ACC112 (cell line): ENCODE measurements at regions not wholly inside any gene's neighbourhood (a gene's known extent, or its start where the extent isn't known, plus 50 kb on each side); places are given as distances from the start of the nearest gene placed in this dataset.
"Not testable (repeated sequence)": the region's sequence is repeated elsewhere in the genome, so short reads cannot be mapped to it uniquely, and the experiment has no call there.

ENCODE experiments used
- H2AFZ ChIP-seq: fragments of 200-600 bp; sonication (generic); one replicate; pipeline ENCODE4 v1.6.0; 2017; ENCODE audit warnings: antibody characterized with exemption, low read length; ENCODE audit not compliant: unreplicated experiment
- H3K27ac ChIP-seq: fragments of 200-600 bp; sonication (generic); 2 replicates; pipeline ENCODE4 v1.5.1; 2014; ENCODE audit warnings: low read depth, mild to moderate bottlenecking, antibody characterized with exemption, low read length, moderate library complexity
- H3K27me3 ChIP-seq: fragments of 200-600 bp; sonication (generic); 2 replicates; pipeline ENCODE4 v1.6.1; 2014; ENCODE audit warnings: mild to moderate bottlenecking, antibody characterized with exemption, low read length, moderate library complexity, mixed read lengths; ENCODE audit not compliant: insufficient read depth
- H3K36me3 ChIP-seq: fragments of 200-600 bp; sonication (generic); 2 replicates; pipeline ENCODE4 v1.6.1; 2016; ENCODE audit warnings: mild to moderate bottlenecking, antibody characterized with exemption, low read length, moderate library complexity, mixed read lengths; ENCODE audit not compliant: insufficient read depth
- H3K4me1 ChIP-seq: fragments of 200-600 bp; sonication (generic); one replicate; pipeline ENCODE4 v1.6.1; 2016; ENCODE audit warnings: low read length, mixed read lengths; ENCODE audit not compliant: insufficient read depth, unreplicated experiment, control insufficient read depth
- H3K4me3 ChIP-seq: fragments of 200-600 bp; sonication (generic); 2 replicates; pipeline ENCODE4 v1.5.1; 2014; ENCODE audit warnings: mild to moderate bottlenecking, low read depth, low read length
- H3K79me2 ChIP-seq: fragments of 200-600 bp; sonication (generic); one replicate; pipeline ENCODE4 v1.6.0; 2016; ENCODE audit warnings: low read length; ENCODE audit not compliant: control insufficient read depth, unreplicated experiment, insufficient read depth

- H3K4me1 ChIP-seq: peaks cover 6% of the 10 kb centered on the region
- H3K27me3 ChIP-seq: no peaks in the 10 kb centered on the region
- no peak overlapping the region for H3K27ac ChIP-seq
- no peaks in the 10 kb centered on the region for H3K79me2 ChIP-seq
- H3K36me3 ChIP-seq: no peaks in the 10 kb centered on the region
- H3K4me3 ChIP-seq: no peak overlapping the region
- no peak overlapping the region for H2AFZ ChIP-seq
Measured at GRCh38 chr4:169330095-169330494, 59.3 kb upstream of the SH3RF1 start.

- no peaks in the 10 kb centered on the region for H3K27me3 ChIP-seq
- no peaks in the 10 kb centered on the region for H3K79me2 ChIP-seq
- H3K4me1 ChIP-seq: no peaks in the 10 kb centered on the region
- H2AFZ ChIP-seq: no peak overlapping the region
- no peaks in the 10 kb centered on the region for H3K36me3 ChIP-seq
- H3K27ac ChIP-seq: no peak overlapping the region
- H3K4me3 ChIP-seq: no peak overlapping the region
Measured at GRCh38 chr4:169327951-169328350, 57.2 kb upstream of the SH3RF1 start.

GRCh38 chr4:169323925-169324324 is 53.2 kb upstream of the SH3RF1 start:
- not testable (repeated sequence) for H2AFZ ChIP-seq, H3K4me3 ChIP-seq, H3K27ac ChIP-seq, H3K36me3 ChIP-seq, H3K4me1 ChIP-seq, H3K79me2 ChIP-seq, H3K27me3 ChIP-seq

- H3K79me2 ChIP-seq, H3K4me1 ChIP-seq, H2AFZ ChIP-seq, H3K4me3 ChIP-seq, H3K27me3 ChIP-seq, H3K36me3 ChIP-seq, H3K27ac ChIP-seq: not testable (repeated sequence)
Measured at GRCh38 chr4:169322833-169323232, 52.1 kb upstream of the SH3RF1 start.
